Kidney (tissue), 13 donors: ENCODE measurements at regions not wholly inside any gene's neighbourhood (a gene's known extent, or its start where the extent isn't known, plus 50 kb on each side); places are given as distances from the start of the nearest gene placed in this dataset.
"Not testable (repeated sequence)": the region's sequence is repeated elsewhere in the genome, so short reads cannot be mapped to it uniquely, and the experiment has no call there.

Experiments
- DNase-seq, 5 donors: peaks; one replicate each; pipeline ENCODE4 v3.0.0-alpha.2; 2013 to 2020
- FAIRE-seq: peaks from 2 replicates; lab custom pipeline; 2012; peaks lifted over from hg19 to GRCh38; lab: Jason Lieb, UNC
- H3K27ac ChIP-seq, 2 donors: one replicate each; pipeline ENCODE4 v1.7.0; 2013; ENCODE audit warnings: low read depth in 2 of 2, low read length in 2 of 2, inconsistent platforms in 1 of 2
- H3K27me3 ChIP-seq: one replicate; pipeline ENCODE4 v1.7.1; 2013; ENCODE audit warnings: low read length, inconsistent platforms; ENCODE audit not compliant: control insufficient read depth, insufficient read depth
- H3K36me3 ChIP-seq, 3 donors: one replicate each; pipeline versions ENCODE4 v1.7.0 to v1.7.1; 2013; ENCODE audit warnings: low read length in 3 of 3, control low read depth in 1 of 3, inconsistent platforms in 1 of 3; ENCODE audit not compliant: insufficient read depth in 3 of 3, control insufficient read depth in 2 of 3
- H3K4me1 ChIP-seq, 3 donors: one replicate each; pipeline versions ENCODE4 v1.7.0 to v1.7.1; 2013; ENCODE audit warnings: low read length in 3 of 3, inconsistent platforms in 1 of 3, low read depth in 1 of 3; ENCODE audit not compliant: control insufficient read depth in 2 of 3, insufficient read depth in 2 of 3
- H3K4me3 ChIP-seq, 3 donors: one replicate each; pipeline versions ENCODE4 v1.7.0 to v1.8.1; 2013; ENCODE audit warnings: low read length in 3 of 3, control low read depth in 1 of 3, inconsistent platforms in 1 of 3
- H3K9ac ChIP-seq, 3 donors: one replicate each; pipeline versions ENCODE4 v1.7.0 to v1.7.1; 2013; ENCODE audit warnings: low read length in 3 of 3, control low read depth in 1 of 3, inconsistent platforms in 1 of 3
- H3K9me3 ChIP-seq, 3 donors: one replicate each; pipeline versions ENCODE4 v1.7.0 to v1.7.1; 2013; ENCODE audit warnings: low read length in 3 of 3, control low read depth in 1 of 3, inconsistent platforms in 1 of 3; ENCODE audit not compliant: control insufficient read depth in 2 of 3, insufficient read depth in 1 of 3
- intact Hi-C: fragments of 100-400 bp; cut with DNase I; formaldehyde crosslinking; loops from one replicate; pipeline ENCODE4 v1.11.1; 2022
- TF ChIP-seq, protein P1 (sequence below): IDR thresholded peaks from 3 replicates; pipeline ENCODE4 v1.5.1; 2012; ENCODE audit warnings: mild to moderate bottlenecking, moderate library complexity, borderline replicate concordance; ENCODE audit not compliant: insufficient read depth; ENCODE audit errors: extremely low read depth
- donor health status: control.
- donor health status: control.
- donor health status: control.
- donor health status: control.
- donor health status: control.
- donor health status: DM: yes; HTN: yes; CAD: no.
- donor health status: Normal renal cell carcinoma (clear cell type).

DNA sequence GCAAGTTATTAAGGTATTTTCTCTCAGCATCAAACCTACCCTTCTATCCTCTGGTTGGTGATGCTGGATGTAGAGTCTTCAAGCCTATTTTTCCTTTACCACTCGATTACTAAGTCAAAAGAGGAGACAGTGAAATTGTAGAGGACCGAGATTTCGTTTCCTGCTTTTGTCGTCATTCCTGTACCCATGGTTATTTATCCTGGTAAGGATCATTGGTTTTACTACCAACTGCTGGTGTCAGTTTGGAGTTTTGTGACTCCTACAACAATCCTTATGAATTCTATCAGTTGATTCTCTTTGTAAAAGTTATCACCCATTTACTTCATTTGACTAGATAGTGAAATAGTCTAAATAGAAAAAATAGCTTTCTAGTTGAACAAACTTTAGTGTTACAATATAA lies 2028.2 kb upstream of the ACO1 start:
- FAIRE-seq (no peak), DNase-seq (peak in 2 of 5 donors; percentile 71 to 76)
- TF ChIP-seq, protein P1, sequence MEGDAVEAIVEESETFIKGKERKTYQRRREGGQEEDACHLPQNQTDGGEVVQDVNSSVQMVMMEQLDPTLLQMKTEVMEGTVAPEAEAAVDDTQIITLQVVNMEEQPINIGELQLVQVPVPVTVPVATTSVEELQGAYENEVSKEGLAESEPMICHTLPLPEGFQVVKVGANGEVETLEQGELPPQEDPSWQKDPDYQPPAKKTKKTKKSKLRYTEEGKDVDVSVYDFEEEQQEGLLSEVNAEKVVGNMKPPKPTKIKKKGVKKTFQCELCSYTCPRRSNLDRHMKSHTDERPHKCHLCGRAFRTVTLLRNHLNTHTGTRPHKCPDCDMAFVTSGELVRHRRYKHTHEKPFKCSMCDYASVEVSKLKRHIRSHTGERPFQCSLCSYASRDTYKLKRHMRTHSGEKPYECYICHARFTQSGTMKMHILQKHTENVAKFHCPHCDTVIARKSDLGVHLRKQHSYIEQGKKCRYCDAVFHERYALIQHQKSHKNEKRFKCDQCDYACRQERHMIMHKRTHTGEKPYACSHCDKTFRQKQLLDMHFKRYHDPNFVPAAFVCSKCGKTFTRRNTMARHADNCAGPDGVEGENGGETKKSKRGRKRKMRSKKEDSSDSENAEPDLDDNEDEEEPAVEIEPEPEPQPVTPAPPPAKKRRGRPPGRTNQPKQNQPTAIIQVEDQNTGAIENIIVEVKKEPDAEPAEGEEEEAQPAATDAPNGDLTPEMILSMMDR, result no peak
- no peak overlapping the region for H3K9ac ChIP-seq
- no peaks in the 10 kb centered on the region for H3K4me1 ChIP-seq
- no peaks in the 10 kb centered on the region for H3K9me3 ChIP-seq
- H3K36me3 ChIP-seq, result no peaks in the 10 kb centered on the region
- no peak overlapping the region for H3K4me3 ChIP-seq
- no peak overlapping the region for H3K27ac ChIP-seq
- intact Hi-C loops, result no loop called here
- H3K27me3 ChIP-seq, result no peaks in the 10 kb centered on the region

DNA sequence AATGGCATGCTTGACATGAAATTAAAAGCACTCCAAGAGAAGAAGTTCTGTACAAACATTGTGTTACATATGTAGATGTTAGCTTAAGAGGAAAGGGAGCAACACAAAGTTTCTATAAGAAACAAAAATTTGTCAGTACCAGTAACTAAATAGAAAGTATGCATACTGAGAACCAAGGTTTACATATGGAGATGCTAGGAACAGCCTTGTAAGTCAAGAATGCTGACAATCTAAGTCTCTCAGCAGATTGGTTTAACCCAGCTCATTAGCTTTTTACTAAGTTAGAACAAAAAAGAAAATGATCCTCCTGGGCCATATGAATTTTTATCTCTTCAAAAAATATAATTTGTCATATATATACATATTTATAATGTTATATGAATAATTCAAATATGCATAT lies 2022.1 kb upstream of the ACO1 start:
- H3K36me3 ChIP-seq, result no peaks in the 10 kb centered on the region
- H3K9ac ChIP-seq, result no peak overlapping the region
- H3K27me3 ChIP-seq, result no peaks in the 10 kb centered on the region
- no peak overlapping the region for H3K4me3 ChIP-seq
- intact Hi-C loops, result no loop called here
- TF ChIP-seq, protein P1, result no peak
- no peaks in the 10 kb centered on the region for H3K4me1 ChIP-seq
- no peak for DNase-seq
- FAIRE-seq, result peak; percentile 3
- no peaks in the 10 kb centered on the region for H3K9me3 ChIP-seq
- H3K27ac ChIP-seq, result no peak overlapping the region

DNA sequence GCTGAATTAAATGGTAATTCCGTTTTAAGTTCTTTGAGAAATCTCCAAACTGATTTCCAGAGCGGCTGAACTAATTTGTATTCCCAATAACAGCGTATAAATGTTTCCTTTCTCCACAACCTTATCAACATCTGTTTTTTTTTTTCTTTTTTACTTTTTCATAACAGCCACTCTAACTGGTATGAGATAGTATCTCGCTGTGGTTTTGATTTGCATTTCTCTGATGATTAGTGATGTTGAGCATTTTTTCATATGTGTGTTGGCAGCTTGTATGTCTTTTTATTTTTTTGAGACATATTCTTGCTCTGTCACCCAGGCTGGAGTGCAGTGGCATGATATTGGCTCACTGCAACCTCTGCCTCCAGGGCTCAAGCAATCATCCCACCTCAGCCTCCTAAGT lies 2018.3 kb upstream of the ACO1 start:
- intact Hi-C loops, DNase-seq, H3K36me3 ChIP-seq, H3K9me3 ChIP-seq, H3K9ac ChIP-seq, FAIRE-seq, H3K27ac ChIP-seq, H3K4me3 ChIP-seq, H3K27me3 ChIP-seq, H3K4me1 ChIP-seq: not testable (repeated sequence)

DNA sequence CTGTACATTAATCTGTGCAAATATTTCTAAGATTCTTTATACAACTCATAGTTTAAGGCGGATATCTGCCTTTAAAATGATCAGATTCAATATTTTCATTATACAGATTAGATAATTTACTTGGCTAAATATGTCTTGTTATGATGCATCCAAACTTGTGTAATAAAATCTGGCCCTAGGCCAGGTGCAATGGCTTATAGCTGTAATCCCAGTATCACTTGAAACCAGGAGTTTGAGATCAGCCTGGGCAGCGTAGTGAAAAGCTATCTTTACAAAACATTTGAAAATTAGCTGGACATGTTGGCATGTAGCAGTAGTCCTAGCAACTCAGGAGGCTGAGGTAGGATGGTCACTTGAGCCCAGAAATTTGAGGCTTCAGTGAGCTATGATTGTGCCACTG lies 2002.2 kb upstream of the ACO1 start:
- Histone ChIP-seq H3K4me3 (no peak overlapping the region), H3K4me1 (no peaks in the 10 kb centered on the region), H3K27me3 (no peaks in the 10 kb centered on the region), H3K36me3 (no peaks in the 10 kb centered on the region), H3K27ac (no peak overlapping the region), H3K9me3 (no peaks in the 10 kb centered on the region), H3K9ac (no peak overlapping the region)
- DNase-seq, result no peak
- intact Hi-C loops, result no loop called here
- TF ChIP-seq, protein P1, result no peak
- no peak for FAIRE-seq
